ENCODE measurements at regions not wholly inside any gene's neighbourhood (a gene's known extent, or its start where the extent isn't known, plus 50 kb on each side); places are given as distances from the start of the nearest gene placed in this dataset.
"Not testable (repeated sequence)": the region's sequence is repeated elsewhere in the genome, so short reads cannot be mapped to it uniquely, and the experiment has no call there.

GRCh38 chr1:189662190-189662589 is 815.5 kb downstream of the BRINP3 start:
- intact Hi-C loops (cut with micrococcal nuclease), result no loop called here

GRCh38 chr1:189669846-189670245 is 807.8 kb downstream of the BRINP3 start:
- intact Hi-C loops (cut with micrococcal nuclease), result no loop called here

- intact Hi-C loops (cut with micrococcal nuclease), result no loop called here
These were observed 804.4 kb downstream of the BRINP3 start for GRCh38 chr1:189673217-189673616.

GRCh38 chr1:189675712-189676244 is 801.9 kb downstream of the BRINP3 start:
- intact Hi-C loops (cut with micrococcal nuclease), result no loop called here

- intact Hi-C loops (cut with micrococcal nuclease), result no loop called here
These were observed 798.9 kb downstream of the BRINP3 start for GRCh38 chr1:189678779-189679178.

- intact Hi-C loops (cut with micrococcal nuclease), result no loop called here
These were observed 796.3 kb downstream of the BRINP3 start for GRCh38 chr1:189681252-189681919.

- intact Hi-C loops (cut with micrococcal nuclease), result no loop called here
These were observed 795.1 kb downstream of the BRINP3 start for GRCh38 chr1:189682591-189682990.

GRCh38 chr1:189686288-189686687 is 791.4 kb downstream of the BRINP3 start:
- intact Hi-C loops (cut with micrococcal nuclease), result no loop called here

- intact Hi-C loops (cut with micrococcal nuclease), result no loop called here
These were observed 784.5 kb downstream of the BRINP3 start for GRCh38 chr1:189693140-189693539.

GRCh38 chr1:189696297-189696696 is 781.4 kb downstream of the BRINP3 start:
- intact Hi-C loops (cut with micrococcal nuclease), result no loop called here

- intact Hi-C loops (cut with micrococcal nuclease), result no loop called here
These were observed 780.6 kb downstream of the BRINP3 start for GRCh38 chr1:189697113-189697512.

GRCh38 chr1:189701606-189702005 is 776.1 kb downstream of the BRINP3 start:
- intact Hi-C loops (cut with micrococcal nuclease), result no loop called here

GRCh38 chr1:189706594-189706993 is 771.1 kb downstream of the BRINP3 start:
- intact Hi-C loops (cut with micrococcal nuclease), result no loop called here

GRCh38 chr1:189708674-189709073 is 769.0 kb downstream of the BRINP3 start:
- intact Hi-C loops (cut with micrococcal nuclease), result no loop called here

- intact Hi-C loops (cut with micrococcal nuclease), result not testable (repeated sequence)
These were observed 759.4 kb downstream of the BRINP3 start for GRCh38 chr1:189718147-189718795.

GRCh38 chr1:189726806-189727205 is 750.9 kb downstream of the BRINP3 start:
- intact Hi-C loops (cut with micrococcal nuclease), result no loop called here

- intact Hi-C loops (cut with micrococcal nuclease), result no loop called here
These were observed 726.4 kb downstream of the BRINP3 start for GRCh38 chr1:189751311-189751710.

GRCh38 chr1:189752461-189752995 is 725.1 kb downstream of the BRINP3 start:
- intact Hi-C loops (cut with micrococcal nuclease), result no loop called here

- intact Hi-C loops (cut with micrococcal nuclease), result not testable (repeated sequence)
These were observed 722.6 kb downstream of the BRINP3 start for GRCh38 chr1:189755100-189755499.

- intact Hi-C loops (cut with micrococcal nuclease), result no loop called here
These were observed 713.0 kb downstream of the BRINP3 start for GRCh38 chr1:189764391-189765320.

- intact Hi-C loops (cut with micrococcal nuclease), result no loop called here
These were observed 708.2 kb downstream of the BRINP3 start for GRCh38 chr1:189769448-189769847.
